Testis (tissue), 2 donors: ENCODE measurements at regions not wholly inside any gene's neighbourhood (a gene's known extent, or its start where the extent isn't known, plus 50 kb on each side); places are given as distances from the start of the nearest gene placed in this dataset.

Experiments used
- POLR2A ChIP-seq: fragments of 450-650 bp; IDR thresholded peaks from one replicate; pipeline ENCODE4 v1.6.1; 2017; ENCODE audit warnings: antibody characterized with exemption, mild to moderate bottlenecking, moderate library complexity
- TF ChIP-seq, protein P1 (sequence below), 3 experiments: fragments of 450-650 bp in 2 of 3; fragments of 200-600 bp in 1 of 3; sonication (generic) in 1 of 3; IDR thresholded peaks; one replicate each; pipeline ENCODE4 v1.5.1; 2016 to 2019; ENCODE audit warnings: antibody characterized with exemption in 3 of 3, mild to moderate bottlenecking in 2 of 3, moderate library complexity in 1 of 3

DNA sequence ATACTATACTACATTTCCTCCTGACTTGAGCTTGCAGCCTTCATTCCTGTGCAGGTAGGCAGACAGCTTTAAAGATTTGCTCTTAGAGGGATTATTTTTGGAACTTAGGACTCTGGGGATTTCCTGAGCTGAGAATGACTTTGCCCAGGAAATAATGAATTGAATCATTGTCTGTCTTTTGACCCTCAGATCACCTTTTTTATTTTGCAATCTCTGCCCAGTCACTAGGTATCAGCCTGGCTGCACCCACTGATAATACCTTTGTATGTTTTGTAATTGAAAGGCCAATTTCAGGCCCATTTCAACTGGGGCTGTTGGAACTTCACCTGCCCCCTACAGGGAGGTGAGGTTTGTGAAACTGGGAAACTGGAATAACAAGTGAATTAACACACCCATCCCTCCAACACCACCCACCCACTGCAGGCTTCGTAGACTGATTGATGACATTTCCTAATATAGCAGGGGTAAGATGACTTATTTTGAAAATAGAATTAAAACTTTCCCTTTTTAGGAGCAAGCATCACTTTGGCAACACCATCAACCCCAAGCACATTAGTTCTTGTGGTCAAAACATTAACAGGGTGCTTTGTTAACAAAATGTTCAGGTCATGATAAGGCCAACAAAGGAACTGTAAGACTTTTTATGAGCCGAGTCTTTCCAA is 157.1 kb upstream of the CENPW start:
- TF ChIP-seq, protein P1, sequence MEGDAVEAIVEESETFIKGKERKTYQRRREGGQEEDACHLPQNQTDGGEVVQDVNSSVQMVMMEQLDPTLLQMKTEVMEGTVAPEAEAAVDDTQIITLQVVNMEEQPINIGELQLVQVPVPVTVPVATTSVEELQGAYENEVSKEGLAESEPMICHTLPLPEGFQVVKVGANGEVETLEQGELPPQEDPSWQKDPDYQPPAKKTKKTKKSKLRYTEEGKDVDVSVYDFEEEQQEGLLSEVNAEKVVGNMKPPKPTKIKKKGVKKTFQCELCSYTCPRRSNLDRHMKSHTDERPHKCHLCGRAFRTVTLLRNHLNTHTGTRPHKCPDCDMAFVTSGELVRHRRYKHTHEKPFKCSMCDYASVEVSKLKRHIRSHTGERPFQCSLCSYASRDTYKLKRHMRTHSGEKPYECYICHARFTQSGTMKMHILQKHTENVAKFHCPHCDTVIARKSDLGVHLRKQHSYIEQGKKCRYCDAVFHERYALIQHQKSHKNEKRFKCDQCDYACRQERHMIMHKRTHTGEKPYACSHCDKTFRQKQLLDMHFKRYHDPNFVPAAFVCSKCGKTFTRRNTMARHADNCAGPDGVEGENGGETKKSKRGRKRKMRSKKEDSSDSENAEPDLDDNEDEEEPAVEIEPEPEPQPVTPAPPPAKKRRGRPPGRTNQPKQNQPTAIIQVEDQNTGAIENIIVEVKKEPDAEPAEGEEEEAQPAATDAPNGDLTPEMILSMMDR (IDR thresholded peaks at IDR 0.05): no peak
- no peak for TF ChIP-seq POLR2A
